ENCODE measurements at regions not wholly inside any gene's neighbourhood (a gene's known extent, or its start where the extent isn't known, plus 50 kb on each side); places are given as distances from the start of the nearest gene placed in this dataset.

DNA sequence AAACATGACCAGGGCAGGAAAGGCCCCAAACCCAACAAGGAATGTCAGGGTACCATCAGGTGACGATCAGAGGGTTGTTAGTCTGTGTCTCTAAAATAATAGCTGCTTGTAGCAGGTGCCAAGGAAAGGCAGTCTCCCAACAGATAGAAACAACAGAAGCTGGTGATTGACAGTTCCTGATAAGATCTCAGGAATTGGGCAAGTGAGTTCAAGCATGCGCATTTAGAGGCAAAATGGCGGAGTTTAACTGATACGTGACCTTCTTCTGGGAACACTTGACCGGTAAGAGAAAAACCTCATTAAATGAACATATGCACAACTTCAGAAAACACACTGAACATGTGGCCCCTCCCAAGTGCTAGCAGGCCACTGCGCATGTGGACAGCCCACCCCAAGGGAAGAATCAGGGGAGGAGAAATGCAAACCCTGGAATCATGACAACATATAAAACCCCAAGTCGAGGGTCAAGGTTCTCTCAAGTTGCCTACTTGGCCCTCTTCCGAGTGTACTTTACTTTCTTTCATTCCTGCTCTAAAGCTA is 664.9 kb downstream of the KCNJ3 start:
- no peak for TF ChIP-seq POLR2A (IDR thresholded peaks at IDR 0.05)
- TF ChIP-seq, protein P1, sequence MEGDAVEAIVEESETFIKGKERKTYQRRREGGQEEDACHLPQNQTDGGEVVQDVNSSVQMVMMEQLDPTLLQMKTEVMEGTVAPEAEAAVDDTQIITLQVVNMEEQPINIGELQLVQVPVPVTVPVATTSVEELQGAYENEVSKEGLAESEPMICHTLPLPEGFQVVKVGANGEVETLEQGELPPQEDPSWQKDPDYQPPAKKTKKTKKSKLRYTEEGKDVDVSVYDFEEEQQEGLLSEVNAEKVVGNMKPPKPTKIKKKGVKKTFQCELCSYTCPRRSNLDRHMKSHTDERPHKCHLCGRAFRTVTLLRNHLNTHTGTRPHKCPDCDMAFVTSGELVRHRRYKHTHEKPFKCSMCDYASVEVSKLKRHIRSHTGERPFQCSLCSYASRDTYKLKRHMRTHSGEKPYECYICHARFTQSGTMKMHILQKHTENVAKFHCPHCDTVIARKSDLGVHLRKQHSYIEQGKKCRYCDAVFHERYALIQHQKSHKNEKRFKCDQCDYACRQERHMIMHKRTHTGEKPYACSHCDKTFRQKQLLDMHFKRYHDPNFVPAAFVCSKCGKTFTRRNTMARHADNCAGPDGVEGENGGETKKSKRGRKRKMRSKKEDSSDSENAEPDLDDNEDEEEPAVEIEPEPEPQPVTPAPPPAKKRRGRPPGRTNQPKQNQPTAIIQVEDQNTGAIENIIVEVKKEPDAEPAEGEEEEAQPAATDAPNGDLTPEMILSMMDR (IDR thresholded peaks at IDR 0.05), result no peak
